ENCODE measurements at regions not wholly inside any gene's neighbourhood (a gene's known extent, or its start where the extent isn't known, plus 50 kb on each side); places are given as distances from the start of the nearest gene placed in this dataset.

DNA sequence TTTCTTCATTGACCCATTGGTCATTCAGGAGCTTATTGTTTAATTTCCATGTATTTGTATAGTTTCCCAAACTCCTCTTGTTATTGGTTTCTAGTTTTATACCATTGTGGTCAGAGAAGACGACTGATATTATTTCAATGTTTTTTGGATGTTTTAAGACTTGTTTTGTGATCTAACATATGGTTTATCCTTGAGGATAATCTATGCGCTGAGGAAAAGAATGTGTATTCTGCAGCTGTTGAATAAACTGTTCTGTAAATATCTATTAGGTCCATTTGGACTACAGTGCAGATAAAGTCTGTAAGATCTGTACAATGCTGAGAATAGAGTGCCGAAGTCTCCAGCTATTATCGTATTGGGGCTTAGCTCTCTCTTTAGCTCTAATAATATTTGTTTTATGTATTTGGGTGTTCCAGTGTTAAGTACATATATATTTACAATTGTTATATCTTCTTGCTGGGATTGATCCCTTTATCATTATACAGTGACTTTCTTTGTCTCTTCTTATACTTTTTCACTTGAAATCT, 223.3 kb upstream of the ZNF217 start:
- 95% methylated on average over 4 of the region's 4 CpGs for WGBS
- Histone ChIP-seq H3K4me1 (no peaks in the 10 kb centered on the region), H3K27ac (replicated peaks in 1 of 4) (no peak overlapping the region), H3K36me3 (no peaks in the 10 kb centered on the region), H3K27me3 (no peaks in the 10 kb centered on the region), H3K9me3 (peaks cover 0 to 9% (median 6%) of the 10 kb centered on the region in 4 donors), H3K4me3 (no peak overlapping the region)
- no peak for DNase-seq (ENCODE audit: extremely low spot score)
- intact Hi-C loops (cut with DNase I): no loop called here
- TF ChIP-seq POLR2A (IDR thresholded peaks at IDR 0.05; ENCODE audit: low read depth) (no peak), POLR2AphosphoS5 (IDR thresholded peaks at IDR 0.05) (no peak), EP300 (IDR thresholded peaks at IDR 0.05) (no peak)
- TF ChIP-seq, protein P1, sequence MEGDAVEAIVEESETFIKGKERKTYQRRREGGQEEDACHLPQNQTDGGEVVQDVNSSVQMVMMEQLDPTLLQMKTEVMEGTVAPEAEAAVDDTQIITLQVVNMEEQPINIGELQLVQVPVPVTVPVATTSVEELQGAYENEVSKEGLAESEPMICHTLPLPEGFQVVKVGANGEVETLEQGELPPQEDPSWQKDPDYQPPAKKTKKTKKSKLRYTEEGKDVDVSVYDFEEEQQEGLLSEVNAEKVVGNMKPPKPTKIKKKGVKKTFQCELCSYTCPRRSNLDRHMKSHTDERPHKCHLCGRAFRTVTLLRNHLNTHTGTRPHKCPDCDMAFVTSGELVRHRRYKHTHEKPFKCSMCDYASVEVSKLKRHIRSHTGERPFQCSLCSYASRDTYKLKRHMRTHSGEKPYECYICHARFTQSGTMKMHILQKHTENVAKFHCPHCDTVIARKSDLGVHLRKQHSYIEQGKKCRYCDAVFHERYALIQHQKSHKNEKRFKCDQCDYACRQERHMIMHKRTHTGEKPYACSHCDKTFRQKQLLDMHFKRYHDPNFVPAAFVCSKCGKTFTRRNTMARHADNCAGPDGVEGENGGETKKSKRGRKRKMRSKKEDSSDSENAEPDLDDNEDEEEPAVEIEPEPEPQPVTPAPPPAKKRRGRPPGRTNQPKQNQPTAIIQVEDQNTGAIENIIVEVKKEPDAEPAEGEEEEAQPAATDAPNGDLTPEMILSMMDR (IDR thresholded peaks at IDR 0.05): no peak

DNA sequence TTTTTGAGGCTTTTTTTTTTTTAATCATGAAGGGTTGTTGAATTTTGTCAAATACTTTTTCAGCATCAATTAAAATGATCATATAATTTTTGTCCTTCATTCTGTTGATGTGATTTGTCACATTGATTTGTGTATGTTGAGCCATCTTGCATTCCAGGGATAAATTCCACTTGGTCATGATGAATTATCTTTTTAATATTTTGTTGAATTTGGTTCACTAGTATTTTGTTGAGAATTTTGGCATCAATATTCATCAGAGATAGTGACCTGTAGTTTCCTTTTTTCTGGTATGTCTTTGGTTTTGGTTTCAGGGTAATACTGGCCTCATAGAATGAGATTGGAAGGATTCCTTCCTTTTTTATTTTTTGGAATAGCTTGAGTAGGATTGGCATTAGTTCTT, 221.9 kb upstream of the ZNF217 start:
- Histone ChIP-seq H3K4me3 (no peak overlapping the region), H3K27me3 (no peaks in the 10 kb centered on the region), H3K36me3 (no peaks in the 10 kb centered on the region), H3K4me1 (no peaks in the 10 kb centered on the region), H3K9me3 (peaks cover 0 to 9% (median 6%) of the 10 kb centered on the region in 4 donors), H3K27ac (replicated peaks in 1 of 4) (no peak overlapping the region)
- no peak for DNase-seq (ENCODE audit: extremely low spot score)
- TF ChIP-seq, protein P1 (IDR thresholded peaks at IDR 0.05): no peak
- TF ChIP-seq EP300 (IDR thresholded peaks at IDR 0.05) (no peak), POLR2AphosphoS5 (IDR thresholded peaks at IDR 0.05) (no peak), POLR2A (IDR thresholded peaks at IDR 0.05; ENCODE audit: low read depth) (no peak)
- intact Hi-C loops (cut with DNase I): no loop called here

DNA sequence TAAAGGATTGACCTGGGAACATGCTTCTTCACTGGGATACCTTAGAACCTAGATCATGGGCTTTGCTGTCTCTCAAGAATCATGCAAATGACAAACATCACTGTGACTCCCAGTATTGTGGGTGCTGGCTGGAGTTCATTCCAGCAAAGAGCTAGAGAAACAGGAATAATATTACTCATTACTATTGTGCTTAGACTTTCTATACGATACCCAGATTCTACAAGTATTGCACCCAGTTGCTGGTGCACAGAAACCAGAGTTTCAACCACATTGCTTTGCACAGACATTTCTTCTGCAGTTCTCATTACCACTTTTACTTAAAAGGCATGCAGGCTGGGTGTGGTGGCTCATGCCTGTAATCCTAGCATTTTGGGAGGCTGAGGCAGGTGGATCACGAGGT, 220.4 kb upstream of the ZNF217 start:
- no peak overlapping the region for H3K4me3 ChIP-seq
- H3K27ac ChIP-seq (replicated peaks in 1 of 4): no peak overlapping the region
- 92% methylated on average over 2 of the region's 2 CpGs for WGBS
- intact Hi-C loops (cut with DNase I): no loop called here
- peaks cover 0 to 5% (median 1%) of the 10 kb centered on the region in 4 donors for H3K9me3 ChIP-seq
- no peaks in the 10 kb centered on the region for H3K27me3 ChIP-seq
- no peaks in the 10 kb centered on the region for H3K4me1 ChIP-seq
- no peak for TF ChIP-seq EP300 (IDR thresholded peaks at IDR 0.05)
- no peak for TF ChIP-seq POLR2AphosphoS5 (IDR thresholded peaks at IDR 0.05)
- TF ChIP-seq, protein P1 (IDR thresholded peaks at IDR 0.05): no peak
- no peak for TF ChIP-seq POLR2A (IDR thresholded peaks at IDR 0.05; ENCODE audit: low read depth)
- DNase-seq (ENCODE audit: extremely low spot score): no peak
- H3K36me3 ChIP-seq: no peaks in the 10 kb centered on the region

DNA sequence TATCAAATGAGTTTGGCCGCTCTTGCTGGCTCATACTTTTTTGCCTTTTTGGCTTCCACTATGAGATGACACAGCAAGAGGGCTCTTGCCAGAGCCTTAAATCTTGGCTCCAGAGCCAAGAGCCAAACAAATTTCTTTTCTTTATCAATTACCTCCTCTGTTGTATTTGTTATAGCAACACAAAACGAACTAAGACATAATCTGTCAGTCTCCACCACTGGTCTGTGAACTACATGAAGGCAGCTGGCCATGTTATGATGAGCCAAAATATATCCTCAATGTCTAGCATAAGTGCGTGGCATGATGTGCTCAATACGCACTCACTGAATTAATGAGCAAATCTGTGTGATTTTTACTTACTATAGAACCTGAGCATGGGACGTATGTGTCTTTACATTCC, 220.0 kb upstream of the ZNF217 start:
- 81% methylated on average over 5 of the region's 5 CpGs for WGBS
- no peaks in the 10 kb centered on the region for H3K27me3 ChIP-seq
- DNase-seq (ENCODE audit: extremely low spot score): no peak
- no peaks in the 10 kb centered on the region for H3K36me3 ChIP-seq
- TF ChIP-seq, protein P1 (IDR thresholded peaks at IDR 0.05): no peak
- TF ChIP-seq EP300 (IDR thresholded peaks at IDR 0.05) (no peak), POLR2A (IDR thresholded peaks at IDR 0.05; ENCODE audit: low read depth) (no peak), POLR2AphosphoS5 (IDR thresholded peaks at IDR 0.05) (no peak)
- H3K4me3 ChIP-seq: no peak overlapping the region
- peaks cover 0 to 1% (median 0%) of the 10 kb centered on the region in 4 donors for H3K9me3 ChIP-seq
- H3K27ac ChIP-seq (replicated peaks in 1 of 4): no peak overlapping the region
- H3K4me1 ChIP-seq: no peaks in the 10 kb centered on the region
- intact Hi-C loops (cut with DNase I): no loop called here

DNA sequence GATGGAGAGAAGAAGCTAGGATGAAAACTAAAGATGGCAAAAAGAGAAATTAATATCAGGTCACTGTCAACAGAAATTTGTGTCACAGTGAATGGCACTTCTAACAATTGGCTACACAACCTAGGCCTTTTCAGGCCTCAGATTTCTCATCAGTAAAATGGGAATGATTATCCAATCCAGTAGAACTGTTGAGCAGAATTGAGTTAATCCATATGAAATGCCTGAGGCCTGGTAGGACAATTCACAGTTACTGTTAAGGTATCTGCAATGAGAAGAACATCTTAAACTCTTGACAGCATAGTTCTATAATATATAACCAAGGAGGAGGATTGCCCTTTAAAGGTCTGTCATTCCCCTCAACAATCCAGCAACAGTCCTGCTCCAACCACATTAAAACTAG, 217.9 kb upstream of the ZNF217 start:
- DNase-seq (ENCODE audit: extremely low spot score): no peak
- H3K27ac ChIP-seq (replicated peaks in 1 of 4): no peak overlapping the region
- no peaks in the 10 kb centered on the region for H3K9me3 ChIP-seq
- intact Hi-C loops (cut with DNase I): no loop called here
- no peak overlapping the region for H3K4me3 ChIP-seq
- H3K36me3 ChIP-seq: no peaks in the 10 kb centered on the region
- no peaks in the 10 kb centered on the region for H3K27me3 ChIP-seq
- H3K4me1 ChIP-seq: no peaks in the 10 kb centered on the region
- TF ChIP-seq, protein P1 (IDR thresholded peaks at IDR 0.05): no peak
- TF ChIP-seq EP300 (IDR thresholded peaks at IDR 0.05): no peak
- no peak for TF ChIP-seq POLR2AphosphoS5 (IDR thresholded peaks at IDR 0.05)
- no peak for TF ChIP-seq POLR2A (IDR thresholded peaks at IDR 0.05; ENCODE audit: low read depth)
